Memory B cell (primary cell): ENCODE measurements at regions not wholly inside any gene's neighbourhood (a gene's known extent, or its start where the extent isn't known, plus 50 kb on each side); places are given as distances from the start of the nearest gene placed in this dataset.
"Not testable (repeated sequence)": the region's sequence is repeated elsewhere in the genome, so short reads cannot be mapped to it uniquely, and the experiment has no call there.

Experiments used
- ATAC-seq: fragments of 150-1000 bp; cut with Tn5 transposase; 2 replicates; pipeline ENCODE4 v1.10.0; 2021; ENCODE audit warnings: low read depth, mild to moderate bottlenecking, moderate library complexity
- DNase-seq, 2 donors: peaks; one replicate each; pipeline ENCODE4 v3.0.0; 2022; ENCODE audit warnings: low spot score in 2 of 2
- H3K27ac Mint-ChIP-seq: one replicate; pipeline ENCODE4 v1.8.0; 2022; ENCODE audit warnings: mild to moderate bottlenecking, moderate library complexity, mixed read lengths
- H3K27me3 Mint-ChIP-seq: one replicate; pipeline ENCODE4 v1.8.0; 2022; ENCODE audit warnings: mixed read lengths
- H3K36me3 Mint-ChIP-seq: one replicate; pipeline ENCODE4 v1.8.0; 2022; ENCODE audit warnings: mild to moderate bottlenecking, mixed read lengths
- H3K4me1 Mint-ChIP-seq: one replicate; pipeline ENCODE4 v1.8.0; 2022; ENCODE audit warnings: mixed read lengths
- H3K4me3 Mint-ChIP-seq: one replicate; pipeline ENCODE4 v1.8.0; 2022; ENCODE audit warnings: mild to moderate bottlenecking, moderate library complexity, mixed read lengths
- H3K9me3 Mint-ChIP-seq: one replicate; pipeline ENCODE4 v1.8.0; 2022; ENCODE audit warnings: mixed read lengths

DNA sequence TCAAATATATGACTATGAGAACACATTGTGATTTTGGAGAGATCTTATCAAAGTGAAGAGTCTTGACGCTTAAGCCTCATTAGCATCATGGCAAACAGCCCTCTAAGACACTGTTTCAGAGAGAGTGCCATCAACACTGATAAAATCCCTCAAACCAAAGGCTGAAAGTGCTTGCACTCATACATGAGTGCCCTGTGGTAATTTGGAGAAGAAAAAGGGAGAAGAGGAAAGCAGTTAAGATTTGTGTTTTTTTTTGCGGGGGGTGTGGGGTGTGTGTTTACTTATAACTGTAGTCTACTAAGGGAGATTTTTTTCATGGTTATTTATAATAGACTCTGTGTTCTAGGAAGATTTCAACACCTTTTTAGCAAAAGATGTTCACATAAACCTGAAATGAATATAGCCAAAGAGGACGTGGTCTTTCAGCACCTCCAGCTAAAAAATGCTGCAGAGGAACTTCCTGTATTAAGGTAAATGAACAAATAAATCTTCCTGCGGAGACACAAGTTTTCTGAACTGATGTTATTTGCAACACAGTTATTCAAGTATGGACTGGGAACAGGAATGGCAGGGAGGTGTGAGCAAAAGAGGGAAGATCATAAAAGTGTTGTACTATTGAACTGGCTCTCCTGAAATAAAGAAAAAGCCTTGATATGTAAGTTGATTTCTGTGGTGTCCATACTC is 81.9 kb upstream of the TGFBR2 start:
- H3K27ac Mint-ChIP-seq: no peak overlapping the region
- no peak overlapping the region for H3K4me3 Mint-ChIP-seq
- peaks cover 7% of the 10 kb centered on the region for H3K4me1 Mint-ChIP-seq
- H3K9me3 Mint-ChIP-seq: no peaks in the 10 kb centered on the region
- ATAC-seq (no peak), DNase-seq (no peak)
- H3K36me3 Mint-ChIP-seq: no peaks in the 10 kb centered on the region
- H3K27me3 Mint-ChIP-seq: no peaks in the 10 kb centered on the region

DNA sequence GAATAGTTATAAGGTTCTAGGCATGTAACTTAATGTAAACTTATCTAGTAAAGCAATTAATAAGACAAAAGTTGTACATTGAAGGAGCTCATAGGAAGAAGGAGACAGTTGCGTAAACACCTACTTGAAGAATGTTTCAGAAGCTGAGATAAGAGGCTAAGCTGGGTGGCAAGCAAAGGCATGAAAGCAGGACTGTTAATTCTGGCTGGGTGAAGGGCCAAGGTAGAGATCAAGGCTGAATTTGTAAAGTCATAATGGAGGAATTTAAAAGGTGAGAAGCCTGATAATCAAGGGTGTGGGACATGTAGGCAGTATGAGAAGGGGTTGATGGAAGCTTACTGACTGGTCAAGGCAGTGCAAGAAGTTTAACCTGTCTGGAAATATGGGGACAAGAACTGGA is 80.4 kb upstream of the TGFBR2 start:
- Mint-ChIP-seq H3K27ac (no peak overlapping the region), H3K9me3 (no peaks in the 10 kb centered on the region), H3K4me3 (no peak overlapping the region), H3K4me1 (peaks cover 7% of the 10 kb centered on the region), H3K27me3 (no peaks in the 10 kb centered on the region), H3K36me3 (no peaks in the 10 kb centered on the region)
- no peak for ATAC-seq
- no peak for DNase-seq

DNA sequence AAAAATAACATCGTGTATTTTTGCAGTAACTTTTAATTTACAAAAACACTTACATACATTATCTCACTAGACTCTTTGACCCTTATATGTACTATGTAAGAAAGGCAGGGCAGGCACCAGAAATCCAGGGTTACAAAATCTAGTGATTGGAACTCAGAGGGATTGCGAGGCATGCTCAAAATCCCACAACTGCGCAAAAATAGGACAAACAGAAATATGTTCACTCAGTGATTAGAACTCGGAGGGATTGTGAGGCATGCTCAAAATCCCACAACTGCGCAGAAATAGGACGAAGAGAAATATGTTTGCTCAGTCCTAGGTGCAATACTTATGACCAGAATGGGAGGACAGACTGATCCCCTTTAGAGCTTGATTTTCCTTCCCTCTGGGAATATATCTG is 79.2 kb upstream of the TGFBR2 start:
- H3K27me3 Mint-ChIP-seq: no peaks in the 10 kb centered on the region
- no peaks in the 10 kb centered on the region for H3K36me3 Mint-ChIP-seq
- no peaks in the 10 kb centered on the region for H3K9me3 Mint-ChIP-seq
- ATAC-seq (no peak), DNase-seq (no peak)
- no peak overlapping the region for H3K4me3 Mint-ChIP-seq
- H3K27ac Mint-ChIP-seq: no peak overlapping the region
- H3K4me1 Mint-ChIP-seq: peaks cover 7% of the 10 kb centered on the region

DNA sequence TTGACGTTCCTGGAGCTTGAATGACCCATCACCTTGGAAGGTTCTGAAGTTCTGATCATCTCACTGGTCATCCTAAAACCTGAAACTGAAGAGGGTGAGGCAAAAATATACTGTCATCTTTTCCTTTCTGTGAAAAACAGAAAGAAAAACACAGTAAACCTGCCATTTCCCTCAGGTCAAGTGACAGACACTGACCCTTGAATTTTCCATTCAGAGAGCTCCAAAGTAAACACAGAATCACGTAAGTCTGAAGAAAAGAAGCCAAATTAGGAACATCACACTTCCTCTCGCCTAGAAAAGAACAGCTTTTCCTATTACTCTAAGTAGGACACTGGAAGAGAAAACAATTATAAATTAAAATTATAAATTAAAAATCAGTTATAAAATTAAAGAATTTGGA is 78.7 kb upstream of the TGFBR2 start:
- Mint-ChIP-seq H3K9me3 (no peaks in the 10 kb centered on the region), H3K27ac (no peak overlapping the region), H3K36me3 (no peaks in the 10 kb centered on the region), H3K4me3 (no peak overlapping the region), H3K27me3 (no peaks in the 10 kb centered on the region), H3K4me1 (peaks cover 7% of the 10 kb centered on the region)
- DNase-seq (no peak), ATAC-seq (no peak)

DNA sequence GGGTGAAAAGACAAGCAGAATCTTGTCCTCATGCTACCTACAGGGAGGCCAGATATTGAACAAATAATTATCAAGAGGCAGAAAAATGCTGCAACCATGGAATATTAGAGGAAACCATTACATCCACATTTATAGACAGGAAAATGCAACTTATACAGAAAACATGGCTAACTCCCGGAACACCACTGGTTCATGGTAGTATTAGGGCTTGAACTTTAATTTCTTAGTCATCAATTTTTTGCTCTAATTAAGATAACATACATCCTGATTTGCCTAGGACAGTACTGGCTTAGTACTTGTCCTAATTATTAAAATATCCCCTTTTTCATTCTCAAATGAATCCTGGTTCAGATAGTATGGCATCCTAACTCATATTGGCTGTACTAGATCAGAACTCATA is 76.3 kb upstream of the TGFBR2 start:
- no peaks in the 10 kb centered on the region for H3K9me3 Mint-ChIP-seq
- no peaks in the 10 kb centered on the region for H3K36me3 Mint-ChIP-seq
- peaks cover 2% of the 10 kb centered on the region for H3K4me1 Mint-ChIP-seq
- H3K27ac Mint-ChIP-seq: no peak overlapping the region
- no peak overlapping the region for H3K4me3 Mint-ChIP-seq
- no peaks in the 10 kb centered on the region for H3K27me3 Mint-ChIP-seq
- DNase-seq: no peak
- ATAC-seq: no peak

DNA sequence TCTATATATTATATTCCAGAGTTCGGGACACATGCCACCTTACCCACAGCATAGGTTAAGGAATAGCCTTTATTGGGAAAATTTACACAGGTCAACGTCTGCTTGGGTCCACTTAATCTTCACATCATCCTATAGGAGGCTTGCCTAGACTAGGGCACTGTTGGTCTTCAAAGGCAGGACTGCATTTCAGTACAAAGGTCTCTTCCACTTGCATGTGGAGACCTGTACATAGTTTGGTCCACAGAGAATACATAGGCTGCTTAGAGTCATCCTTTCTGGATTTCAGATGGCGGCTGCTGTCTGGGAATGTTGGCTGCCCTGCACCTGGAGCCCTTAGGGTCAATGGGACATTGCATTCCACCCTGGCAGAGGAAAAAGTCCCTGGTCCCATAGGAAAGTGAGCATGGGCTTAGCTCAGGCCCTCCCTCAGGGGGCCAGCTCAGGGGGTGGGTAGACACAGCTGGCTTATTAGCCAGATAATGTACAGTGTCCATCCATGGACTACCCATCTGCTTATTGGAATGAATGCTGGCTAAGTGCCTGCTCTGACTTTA is 75.3 kb upstream of the TGFBR2 start:
- no peak for ATAC-seq
- Mint-ChIP-seq H3K4me3 (no peak overlapping the region), H3K27me3 (no peaks in the 10 kb centered on the region), H3K36me3 (no peaks in the 10 kb centered on the region), H3K9me3 (no peaks in the 10 kb centered on the region), H3K4me1 (peaks cover under 1% of the 10 kb centered on the region), H3K27ac (no peak overlapping the region)
- no peak for DNase-seq

DNA sequence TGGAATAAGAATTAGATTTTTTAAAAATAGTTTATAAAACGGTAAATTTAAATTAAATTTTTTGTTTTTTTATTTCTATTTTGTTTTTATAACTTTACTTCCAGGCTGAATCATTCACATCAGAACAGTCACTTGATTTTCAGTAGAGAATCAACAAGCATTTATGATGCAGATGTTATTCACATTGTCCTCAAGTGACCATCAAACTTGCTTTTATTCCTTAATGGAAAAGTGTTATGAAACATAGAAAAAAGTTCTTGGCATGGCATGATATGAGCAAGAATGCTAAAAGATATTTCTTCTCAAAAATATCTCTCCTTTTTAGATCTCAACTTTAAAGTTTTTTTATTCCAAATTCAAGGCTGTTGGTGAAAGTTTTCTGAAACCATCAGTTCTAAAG is 70.9 kb upstream of the TGFBR2 start:
- Mint-ChIP-seq H3K27ac (no peak overlapping the region), H3K27me3 (no peaks in the 10 kb centered on the region), H3K9me3 (no peaks in the 10 kb centered on the region), H3K4me3 (no peak overlapping the region), H3K4me1 (peaks cover 5% of the 10 kb centered on the region), H3K36me3 (no peaks in the 10 kb centered on the region)
- ATAC-seq: no peak
- DNase-seq: no peak

DNA sequence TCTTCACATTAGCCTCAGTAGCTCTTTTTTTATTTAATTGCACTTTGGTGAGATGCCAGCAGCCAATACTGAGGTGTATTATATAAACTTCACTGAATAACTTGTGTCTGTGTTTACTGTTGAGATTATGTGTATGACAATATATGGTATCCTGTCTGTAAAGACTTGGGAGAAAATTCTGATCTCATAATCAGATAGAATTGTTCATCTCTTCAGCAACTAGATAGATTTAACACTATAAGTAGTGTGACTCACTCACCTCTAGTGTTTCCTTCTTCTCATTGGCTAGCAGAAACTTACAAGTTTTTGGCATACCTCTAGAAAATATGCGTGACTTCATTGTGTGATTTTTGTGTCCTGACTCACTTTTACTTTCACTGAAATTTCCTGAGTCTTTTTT is 67.6 kb upstream of the TGFBR2 start:
- ATAC-seq: no peak
- no peaks in the 10 kb centered on the region for H3K9me3 Mint-ChIP-seq
- no peak overlapping the region for H3K27ac Mint-ChIP-seq
- H3K36me3 Mint-ChIP-seq: no peaks in the 10 kb centered on the region
- H3K4me3 Mint-ChIP-seq: no peak overlapping the region
- no peaks in the 10 kb centered on the region for H3K27me3 Mint-ChIP-seq
- peaks cover 5% of the 10 kb centered on the region for H3K4me1 Mint-ChIP-seq
- no peak for DNase-seq

DNA sequence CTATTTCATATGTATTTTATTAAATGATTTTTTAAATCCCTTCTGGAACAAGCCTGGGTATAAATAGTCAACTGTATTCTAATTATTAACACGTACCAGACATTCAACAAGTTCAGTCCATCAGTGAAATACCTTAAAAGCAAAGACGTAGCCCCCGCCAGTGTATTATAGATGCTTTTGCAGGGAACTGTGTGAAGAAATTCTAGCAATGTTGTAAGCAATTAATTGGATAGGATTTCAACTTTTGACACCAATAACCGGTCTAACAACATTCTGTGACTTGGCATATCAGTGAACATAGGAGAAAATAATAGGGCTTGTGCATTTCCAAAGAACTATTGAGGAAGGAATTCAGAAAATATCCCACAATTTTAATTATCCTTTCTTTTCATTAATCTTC is 67.2 kb upstream of the TGFBR2 start:
- H3K9me3 Mint-ChIP-seq: no peaks in the 10 kb centered on the region
- H3K4me3 Mint-ChIP-seq: no peak overlapping the region
- DNase-seq (no peak), ATAC-seq (no peak)
- H3K4me1 Mint-ChIP-seq: peaks cover 5% of the 10 kb centered on the region
- no peaks in the 10 kb centered on the region for H3K36me3 Mint-ChIP-seq
- no peak overlapping the region for H3K27ac Mint-ChIP-seq
- H3K27me3 Mint-ChIP-seq: no peaks in the 10 kb centered on the region

DNA sequence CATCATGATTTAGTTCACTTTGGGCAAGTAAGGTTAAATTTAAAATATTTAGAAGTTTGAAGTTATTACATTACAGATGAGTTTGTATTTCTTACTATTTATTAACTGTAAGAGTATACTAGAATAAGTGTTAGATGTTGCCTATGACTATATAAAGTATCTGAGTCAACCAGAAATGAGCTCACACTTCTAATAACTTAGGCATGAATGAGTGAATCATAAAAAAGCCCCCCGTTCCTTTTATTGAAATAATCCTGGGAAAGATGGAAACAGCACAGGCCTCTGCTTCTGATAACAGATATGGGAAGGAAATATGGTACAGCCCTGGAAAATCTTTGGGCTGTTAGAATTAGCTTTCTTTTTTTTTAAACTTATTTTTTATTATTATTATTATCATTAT is 66.6 kb upstream of the TGFBR2 start:
- H3K36me3 Mint-ChIP-seq: no peaks in the 10 kb centered on the region
- no peaks in the 10 kb centered on the region for H3K9me3 Mint-ChIP-seq
- no peak overlapping the region for H3K27ac Mint-ChIP-seq
- no peaks in the 10 kb centered on the region for H3K27me3 Mint-ChIP-seq
- ATAC-seq (no peak), DNase-seq (no peak)
- H3K4me1 Mint-ChIP-seq: peaks cover 5% of the 10 kb centered on the region
- H3K4me3 Mint-ChIP-seq: no peak overlapping the region

DNA sequence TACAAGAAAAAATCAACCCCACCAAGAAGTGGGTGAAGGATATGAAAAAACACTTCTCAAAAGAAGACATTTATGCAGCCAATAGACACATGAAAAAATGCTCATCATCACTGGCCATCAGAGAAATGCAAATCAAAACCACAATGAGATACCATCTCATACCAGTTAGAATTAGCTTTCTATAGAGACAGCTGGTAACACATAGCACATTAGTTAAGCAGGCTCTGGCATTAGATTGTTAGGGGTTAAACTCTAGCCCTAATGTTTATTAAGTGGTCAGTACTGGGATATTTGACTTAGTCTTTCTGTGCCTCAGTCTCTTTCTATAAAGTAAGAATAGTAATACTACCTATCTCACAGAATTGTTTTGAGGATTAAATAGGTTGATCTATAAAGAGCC is 65.2 kb upstream of the TGFBR2 start:
- not testable (repeated sequence) for H3K9me3 Mint-ChIP-seq, ATAC-seq, H3K4me1 Mint-ChIP-seq, DNase-seq, H3K27ac Mint-ChIP-seq, H3K36me3 Mint-ChIP-seq, H3K27me3 Mint-ChIP-seq, H3K4me3 Mint-ChIP-seq

DNA sequence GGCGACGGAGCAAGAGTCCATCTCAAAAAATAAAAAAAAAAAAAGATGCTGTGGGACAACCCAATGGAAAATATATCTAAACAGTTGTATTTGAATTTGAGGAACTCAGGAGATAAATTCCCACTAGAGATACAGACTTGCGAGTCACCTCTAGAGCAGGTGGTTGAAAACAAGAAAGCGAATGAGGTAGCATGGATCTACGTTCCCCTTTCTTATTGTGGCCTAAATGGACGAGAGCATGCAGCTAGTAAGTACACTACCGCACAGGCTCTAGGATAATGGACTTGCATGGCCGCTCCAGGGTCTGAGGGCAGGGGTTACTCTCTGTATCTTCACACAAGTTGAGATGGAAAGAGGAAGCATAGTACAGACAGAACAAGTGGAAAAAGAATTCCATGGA is 63.5 kb upstream of the TGFBR2 start:
- Mint-ChIP-seq H3K4me1 (peaks cover 3% of the 10 kb centered on the region), H3K36me3 (no peaks in the 10 kb centered on the region), H3K27ac (no peak overlapping the region), H3K27me3 (no peaks in the 10 kb centered on the region), H3K4me3 (no peak overlapping the region), H3K9me3 (peaks cover 1% of the 10 kb centered on the region)
- ATAC-seq (no peak), DNase-seq (no peak)

DNA sequence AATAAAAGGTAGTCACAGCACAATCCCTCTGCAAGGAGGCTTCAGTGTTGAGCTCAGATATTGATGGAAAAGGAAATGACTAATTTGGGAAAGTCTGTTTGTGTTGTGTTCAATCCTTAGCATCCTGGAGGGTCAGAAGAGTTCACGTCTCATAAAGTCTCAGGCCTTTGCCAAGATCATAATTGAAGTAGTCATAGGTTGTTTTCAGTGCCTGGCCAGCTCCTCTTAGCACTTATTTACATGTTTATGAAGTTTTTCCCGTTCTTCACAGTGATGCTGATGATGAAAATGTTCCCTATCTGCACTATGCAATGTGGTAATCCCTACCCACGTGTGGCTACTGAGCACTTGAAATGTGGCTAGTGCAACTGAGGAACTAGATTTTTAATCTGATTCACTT is 61.6 kb upstream of the TGFBR2 start:
- no peaks in the 10 kb centered on the region for H3K27me3 Mint-ChIP-seq
- ATAC-seq: no peak
- peaks cover 4% of the 10 kb centered on the region for H3K4me1 Mint-ChIP-seq
- H3K9me3 Mint-ChIP-seq: peaks cover 1% of the 10 kb centered on the region
- H3K36me3 Mint-ChIP-seq: no peaks in the 10 kb centered on the region
- H3K27ac Mint-ChIP-seq: no peak overlapping the region
- no peak overlapping the region for H3K4me3 Mint-ChIP-seq
- no peak for DNase-seq

DNA sequence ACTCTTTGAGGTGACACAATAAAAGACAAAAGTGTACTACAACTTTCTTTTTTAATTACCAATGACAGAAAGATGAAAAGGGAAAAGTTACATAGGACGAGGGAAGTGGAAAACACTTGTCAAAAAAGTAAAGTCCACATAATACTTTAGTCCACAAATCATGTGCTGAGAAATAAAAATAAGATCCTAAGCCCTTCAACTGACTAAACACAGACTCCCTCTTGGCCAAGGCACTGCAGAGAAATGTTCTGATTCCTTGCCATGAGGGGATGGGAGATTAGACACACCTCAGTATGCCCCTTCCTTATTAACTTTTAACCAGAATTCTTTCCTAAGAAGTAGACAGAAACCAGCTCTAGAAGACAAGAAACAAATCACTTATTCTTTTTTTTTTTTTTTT is 59.5 kb upstream of the TGFBR2 start:
- no peaks in the 10 kb centered on the region for H3K36me3 Mint-ChIP-seq
- no peaks in the 10 kb centered on the region for H3K27me3 Mint-ChIP-seq
- DNase-seq (no peak), ATAC-seq (no peak)
- peaks cover 1% of the 10 kb centered on the region for H3K9me3 Mint-ChIP-seq
- H3K4me1 Mint-ChIP-seq: peaks cover 13% of the 10 kb centered on the region
- H3K4me3 Mint-ChIP-seq: no peak overlapping the region
- H3K27ac Mint-ChIP-seq: no peak overlapping the region

DNA sequence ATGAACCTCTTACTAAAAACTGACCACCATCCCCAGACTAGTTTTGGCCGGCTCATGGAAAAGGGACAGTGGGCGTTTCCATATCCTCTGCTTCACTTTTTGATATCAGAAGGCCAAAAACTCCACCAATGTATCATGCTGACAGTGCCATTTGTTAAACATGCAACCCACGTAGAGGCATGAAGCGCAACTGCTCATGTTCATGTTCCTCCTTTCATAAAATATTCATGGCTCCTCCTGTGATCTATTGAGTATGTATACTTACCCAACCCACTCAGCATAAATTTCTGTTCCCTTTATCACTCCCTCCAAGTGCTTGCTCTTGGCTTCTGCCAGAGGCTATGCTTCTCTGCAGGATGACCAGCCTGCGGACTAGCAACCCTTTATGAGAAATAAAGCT is 58.7 kb upstream of the TGFBR2 start:
- Mint-ChIP-seq H3K4me1 (peaks cover 18% of the 10 kb centered on the region), H3K27ac (no peak overlapping the region), H3K27me3 (no peaks in the 10 kb centered on the region), H3K9me3 (peaks cover 1% of the 10 kb centered on the region), H3K36me3 (no peaks in the 10 kb centered on the region), H3K4me3 (no peak overlapping the region)
- DNase-seq (no peak), ATAC-seq (no peak)
